KOPT-K1 (cell line): ENCODE measurements at regions not wholly inside any gene's neighbourhood (a gene's known extent, or its start where the extent isn't known, plus 50 kb on each side); places are given as distances from the start of the nearest gene placed in this dataset.
"Not testable (repeated sequence)": the region's sequence is repeated elsewhere in the genome, so short reads cannot be mapped to it uniquely, and the experiment has no call there.

Experiments used
- H3K27ac ChIP-seq: fragments of 200-600 bp; sonication (generic); 2 replicates; pipeline ENCODE4 v1.5.1; 2016; ENCODE audit warnings: antibody characterized with exemption, mild to moderate bottlenecking, low read depth, low read length; ENCODE audit not compliant: poor library complexity, severe bottlenecking
- H3K36me3 ChIP-seq: fragments of 200-600 bp; sonication (generic); 2 replicates; pipeline ENCODE4 v1.5.1; 2017; ENCODE audit warnings: antibody characterized with exemption, mild to moderate bottlenecking, low read length, moderate library complexity; ENCODE audit not compliant: insufficient read depth
- H3K9me3 ChIP-seq: fragments of 200-600 bp; sonication (generic); 2 replicates; pipeline ENCODE4 v1.5.1; 2017; ENCODE audit warnings: antibody characterized with exemption, low read length, mild to moderate bottlenecking; ENCODE audit not compliant: insufficient read depth, poor library complexity, severe bottlenecking

DNA sequence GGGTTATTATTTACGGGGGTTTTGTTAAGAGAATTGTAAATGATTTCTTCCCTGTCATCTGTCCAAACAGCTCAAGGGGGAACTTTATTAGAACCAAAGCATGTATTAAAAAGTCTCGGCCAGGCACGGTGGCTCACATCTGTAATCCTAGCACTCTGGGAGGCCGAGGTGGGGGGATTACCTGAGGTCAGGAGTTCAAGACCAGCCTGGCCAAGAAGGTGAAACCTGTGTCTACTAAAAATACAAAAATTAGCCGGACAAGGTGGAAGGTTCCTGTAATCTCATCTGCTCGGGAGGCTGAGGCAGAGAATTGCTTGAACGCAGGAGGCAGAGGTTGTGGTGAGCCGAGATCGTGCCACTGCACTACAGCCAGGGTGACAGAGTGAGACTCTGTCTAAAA lies 4486.6 kb upstream of the OR11H1 start:
- H3K9me3 ChIP-seq, result peaks cover 43% of the 10 kb centered on the region

DNA sequence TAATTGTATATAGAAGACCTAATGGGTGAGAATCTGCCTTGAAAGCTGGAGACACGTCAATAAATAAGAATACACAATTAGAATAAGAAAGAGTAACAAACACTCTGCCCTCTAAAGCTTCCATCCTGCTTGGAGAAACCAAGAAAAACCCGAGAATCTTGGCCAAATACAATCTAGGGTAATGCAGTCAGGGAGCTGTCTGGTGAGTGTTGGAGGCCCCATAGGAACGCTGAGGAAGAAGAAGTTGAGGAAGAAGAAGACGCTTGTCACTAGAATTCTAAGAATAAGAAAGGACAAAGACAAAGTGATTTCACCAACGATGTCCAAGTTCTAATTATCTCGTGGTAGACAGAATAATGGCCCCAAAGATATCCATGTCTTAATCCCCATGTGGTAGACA lies 4485.9 kb upstream of the OR11H1 start:
- Histone ChIP-seq H3K27ac (no peak overlapping the region), H3K9me3 (peaks cover 36% of the 10 kb centered on the region), H3K36me3 (no peaks in the 10 kb centered on the region)

More for the DNA sequence above, 4486.6 kb upstream of the OR11H1 start:
- not testable (repeated sequence) for H3K27ac ChIP-seq, H3K36me3 ChIP-seq

- not testable (repeated sequence) for H3K27ac ChIP-seq, H3K36me3 ChIP-seq
- peaks cover 25% of the 10 kb centered on the region for H3K9me3 ChIP-seq
Observed at GRCh38 chr22:11043289-11043688, 4484.7 kb upstream of the OR11H1 start.

DNA sequence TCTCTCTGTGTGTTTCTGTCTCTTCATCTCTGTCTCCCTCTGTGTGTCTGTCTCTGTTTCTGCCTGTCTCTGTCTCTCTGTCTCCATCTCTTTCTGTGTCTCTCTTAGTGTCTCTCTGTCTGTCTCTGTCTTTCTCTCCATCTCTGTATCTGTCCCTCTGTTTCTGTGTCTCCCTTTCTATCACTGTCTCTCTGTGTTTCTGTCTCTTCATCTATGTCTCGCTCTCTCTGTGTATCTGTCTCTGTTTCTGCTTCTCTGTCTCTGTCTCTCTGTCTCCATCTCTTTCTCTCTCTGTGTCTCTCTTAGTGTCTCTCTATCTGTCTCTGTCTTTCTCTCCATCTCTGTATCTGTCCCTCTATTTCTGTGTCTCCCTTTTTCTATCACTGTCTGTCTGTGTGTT lies 4479.1 kb upstream of the OR11H1 start:
- H3K27ac ChIP-seq, H3K36me3 ChIP-seq: not testable (repeated sequence)
- peaks cover 17% of the 10 kb centered on the region for H3K9me3 ChIP-seq

GRCh38 chr22:11050226-11050625 lies 4477.8 kb upstream of the OR11H1 start:
- H3K27ac ChIP-seq, H3K36me3 ChIP-seq: not testable (repeated sequence)
- H3K9me3 ChIP-seq, result peaks cover 31% of the 10 kb centered on the region

- peaks cover 44% of the 10 kb centered on the region for H3K9me3 ChIP-seq
- H3K36me3 ChIP-seq, result not testable (repeated sequence)
Observed at GRCh38 chr22:11051401-11052112, 4476.4 kb upstream of the OR11H1 start.

DNA sequence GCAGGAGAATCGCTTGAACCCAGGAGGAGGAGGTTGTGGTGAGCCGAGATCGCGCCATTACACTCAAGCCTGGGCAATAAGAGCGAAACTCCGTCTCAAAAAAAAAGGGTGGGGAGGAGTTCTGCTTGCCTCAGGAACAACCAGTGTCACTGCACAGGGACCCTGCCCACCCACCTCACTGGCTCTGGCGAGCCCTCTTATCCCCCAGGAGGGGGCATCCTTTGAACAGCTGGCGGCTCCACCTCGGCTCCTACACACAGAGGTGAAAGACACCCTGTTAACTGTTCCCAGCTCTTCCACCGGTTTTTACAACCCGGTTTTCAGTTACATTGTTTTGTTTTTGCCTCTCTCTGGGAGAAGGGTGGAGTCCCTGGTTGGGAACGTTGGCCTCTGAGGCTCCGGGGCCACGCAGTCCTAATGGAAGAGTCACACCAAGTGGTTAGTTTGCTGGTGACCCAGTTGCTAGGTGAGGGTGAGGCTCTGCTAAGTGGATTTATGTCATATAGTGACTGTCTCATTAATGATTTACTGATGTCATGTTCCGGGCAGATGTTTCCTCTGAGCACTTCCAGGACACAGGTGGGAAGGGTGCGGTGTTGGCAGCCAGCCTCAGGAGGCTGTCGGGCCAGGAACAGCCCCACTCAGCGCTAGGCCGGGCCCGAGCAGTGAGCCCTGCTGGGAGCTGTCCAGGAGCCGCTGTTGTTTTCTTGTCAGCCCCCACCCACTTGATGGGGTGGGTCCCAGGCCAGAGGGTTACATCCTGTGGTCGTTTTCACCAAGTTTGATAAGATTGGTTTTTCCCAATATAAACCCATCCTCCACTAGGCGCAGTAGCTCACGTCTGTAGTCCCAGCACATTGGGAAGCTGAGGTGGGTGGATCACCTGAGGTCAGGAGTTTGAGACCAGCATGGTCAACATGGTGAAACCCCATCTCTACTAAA lies 4474.3 kb upstream of the OR11H1 start:
- not testable (repeated sequence) for H3K27ac ChIP-seq, H3K36me3 ChIP-seq
- peaks cover 63% of the 10 kb centered on the region for H3K9me3 ChIP-seq

More at GRCh38 chr22:11051401-11052112, 4476.4 kb upstream of the OR11H1 start:
- not testable (repeated sequence) for H3K27ac ChIP-seq

DNA sequence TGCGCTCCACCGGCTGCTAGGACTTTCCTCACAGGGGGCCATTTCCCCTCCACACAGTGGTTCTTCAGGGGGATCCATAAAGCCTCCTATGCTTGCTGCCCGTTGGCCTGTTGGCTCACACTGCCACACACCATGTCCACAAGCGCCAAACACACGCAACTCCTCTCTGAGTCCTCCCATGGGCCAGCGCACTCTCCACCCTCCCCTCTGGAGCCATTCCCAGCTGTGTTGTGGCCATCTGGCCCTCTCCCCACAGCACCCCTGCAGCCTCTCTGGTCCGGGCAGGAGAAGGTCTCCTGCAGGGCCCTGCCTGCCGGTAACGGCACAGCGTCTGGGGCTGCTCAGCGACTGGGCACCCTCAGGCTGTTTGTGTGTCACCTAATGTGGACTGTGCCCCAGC lies 4473.3 kb upstream of the OR11H1 start:
- peaks cover 56% of the 10 kb centered on the region for H3K9me3 ChIP-seq
- not testable (repeated sequence) for H3K36me3 ChIP-seq, H3K27ac ChIP-seq

- not testable (repeated sequence) for H3K36me3 ChIP-seq, H3K27ac ChIP-seq
- peaks cover 55% of the 10 kb centered on the region for H3K9me3 ChIP-seq
Observed at GRCh38 chr22:11055176-11055575, 4472.8 kb upstream of the OR11H1 start.

GRCh38 chr22:11057955-11058547 lies 4469.9 kb upstream of the OR11H1 start:
- not testable (repeated sequence) for H3K36me3 ChIP-seq, H3K27ac ChIP-seq
- peaks cover 61% of the 10 kb centered on the region for H3K9me3 ChIP-seq

- H3K36me3 ChIP-seq, H3K27ac ChIP-seq: not testable (repeated sequence)
- H3K9me3 ChIP-seq, result peaks cover 52% of the 10 kb centered on the region
Observed at GRCh38 chr22:11059129-11059528, 4468.9 kb upstream of the OR11H1 start.

GRCh38 chr22:11060797-11061196 lies 4467.2 kb upstream of the OR11H1 start:
- not testable (repeated sequence) for H3K36me3 ChIP-seq, H3K27ac ChIP-seq
- H3K9me3 ChIP-seq, result peaks cover 41% of the 10 kb centered on the region

- H3K27ac ChIP-seq, H3K36me3 ChIP-seq: not testable (repeated sequence)
- peaks cover 41% of the 10 kb centered on the region for H3K9me3 ChIP-seq
Observed at GRCh38 chr22:11062534-11062933, 4465.5 kb upstream of the OR11H1 start.

- not testable (repeated sequence) for H3K36me3 ChIP-seq, H3K27ac ChIP-seq
- peaks cover 41% of the 10 kb centered on the region for H3K9me3 ChIP-seq
Observed at GRCh38 chr22:11063022-11063685, 4464.8 kb upstream of the OR11H1 start.

DNA sequence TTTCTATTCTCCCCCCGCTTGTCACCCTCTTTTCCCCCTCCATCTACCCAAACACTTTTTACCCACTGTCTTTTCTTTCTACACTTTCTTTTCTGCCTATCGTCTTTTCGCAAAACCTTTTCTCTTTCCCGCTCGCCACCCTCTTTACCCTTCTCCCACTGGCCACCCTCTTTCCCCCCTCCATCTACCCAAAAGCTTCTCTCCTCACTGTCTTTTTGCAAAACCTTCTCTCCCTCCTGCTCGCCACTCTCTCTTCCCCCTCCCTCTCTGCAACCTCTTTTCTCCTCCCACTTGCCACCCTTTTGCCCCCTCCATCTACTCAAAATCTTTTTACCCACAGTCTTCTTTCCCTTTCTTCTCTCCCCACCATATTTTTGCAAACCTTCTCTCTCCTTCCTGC lies 4462.8 kb upstream of the OR11H1 start:
- H3K9me3 ChIP-seq, result peaks cover 37% of the 10 kb centered on the region
- not testable (repeated sequence) for H3K27ac ChIP-seq

More for the DNA sequence above, 4462.8 kb upstream of the OR11H1 start:
- not testable (repeated sequence) for H3K36me3 ChIP-seq
